ENCODE measurements at regions not wholly inside any gene's neighbourhood (a gene's known extent, or its start where the extent isn't known, plus 50 kb on each side); places are given as distances from the start of the nearest gene placed in this dataset.

DNA sequence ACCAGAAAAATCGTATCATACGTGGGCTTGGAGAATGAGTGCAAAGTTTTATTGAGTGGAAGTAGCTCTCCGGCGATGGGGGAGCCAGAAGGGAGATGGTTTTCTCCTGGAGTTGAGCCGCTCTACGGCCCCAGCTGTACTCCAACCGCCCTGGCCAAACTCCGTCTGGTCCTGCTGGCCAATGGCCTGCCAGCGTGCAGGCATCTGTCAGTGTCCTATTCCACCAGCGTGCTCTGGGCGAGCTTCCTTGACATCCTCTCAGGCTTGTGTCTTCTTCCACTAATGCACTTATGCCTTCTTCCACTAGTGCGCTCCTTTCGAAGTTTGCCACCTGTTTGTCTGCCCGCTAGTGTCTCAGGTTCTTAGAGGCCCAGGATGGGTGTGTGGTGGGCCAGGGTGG is 345.5 kb upstream of the CDH19 start:
- TF ChIP-seq EZH2phosphoT487 (IDR thresholded peaks at IDR 0.05; ENCODE audit: borderline replicate concordance, low read length): no peak
- TF ChIP-seq, protein P1, sequence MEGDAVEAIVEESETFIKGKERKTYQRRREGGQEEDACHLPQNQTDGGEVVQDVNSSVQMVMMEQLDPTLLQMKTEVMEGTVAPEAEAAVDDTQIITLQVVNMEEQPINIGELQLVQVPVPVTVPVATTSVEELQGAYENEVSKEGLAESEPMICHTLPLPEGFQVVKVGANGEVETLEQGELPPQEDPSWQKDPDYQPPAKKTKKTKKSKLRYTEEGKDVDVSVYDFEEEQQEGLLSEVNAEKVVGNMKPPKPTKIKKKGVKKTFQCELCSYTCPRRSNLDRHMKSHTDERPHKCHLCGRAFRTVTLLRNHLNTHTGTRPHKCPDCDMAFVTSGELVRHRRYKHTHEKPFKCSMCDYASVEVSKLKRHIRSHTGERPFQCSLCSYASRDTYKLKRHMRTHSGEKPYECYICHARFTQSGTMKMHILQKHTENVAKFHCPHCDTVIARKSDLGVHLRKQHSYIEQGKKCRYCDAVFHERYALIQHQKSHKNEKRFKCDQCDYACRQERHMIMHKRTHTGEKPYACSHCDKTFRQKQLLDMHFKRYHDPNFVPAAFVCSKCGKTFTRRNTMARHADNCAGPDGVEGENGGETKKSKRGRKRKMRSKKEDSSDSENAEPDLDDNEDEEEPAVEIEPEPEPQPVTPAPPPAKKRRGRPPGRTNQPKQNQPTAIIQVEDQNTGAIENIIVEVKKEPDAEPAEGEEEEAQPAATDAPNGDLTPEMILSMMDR (IDR thresholded peaks at IDR 0.05; ENCODE audit: low read depth, low read length, poor library complexity, severe bottlenecking): no peak
